HG02610 (cell line): ENCODE measurements at regions not wholly inside any gene's neighbourhood (a gene's known extent, or its start where the extent isn't known, plus 50 kb on each side); places are given as distances from the start of the nearest gene placed in this dataset.
"Not testable (repeated sequence)": the region's sequence is repeated elsewhere in the genome, so short reads cannot be mapped to it uniquely, and the experiment has no call there.

Experiments
- ATAC-seq: cut with Tn5 transposase; IDR thresholded peaks from one replicate; pipeline ENCODE4 v1.9.1; 2021; ENCODE audit warnings: mild to moderate bottlenecking, moderate library complexity; ENCODE audit not compliant: unreplicated experiment

DNA sequence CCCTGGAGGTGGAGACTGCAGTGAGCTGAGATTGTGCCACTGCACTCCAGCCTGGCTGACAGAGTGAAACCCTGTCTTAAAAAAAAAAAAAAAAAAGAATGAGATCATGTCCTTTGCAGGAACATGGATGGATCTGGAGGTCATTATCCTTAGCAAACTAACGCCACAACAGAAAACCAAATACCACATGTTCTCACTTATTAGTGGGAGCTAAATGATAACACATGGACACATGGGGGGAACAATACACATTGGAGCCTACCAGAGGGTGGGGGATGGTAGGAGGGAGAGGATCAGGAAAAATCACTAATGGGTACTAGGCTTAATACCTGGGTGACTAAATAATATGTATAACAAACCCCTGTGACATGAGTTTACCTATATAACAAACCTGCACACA lies 108.0 kb upstream of the FHL2 start:
- not testable (repeated sequence) for ATAC-seq

DNA sequence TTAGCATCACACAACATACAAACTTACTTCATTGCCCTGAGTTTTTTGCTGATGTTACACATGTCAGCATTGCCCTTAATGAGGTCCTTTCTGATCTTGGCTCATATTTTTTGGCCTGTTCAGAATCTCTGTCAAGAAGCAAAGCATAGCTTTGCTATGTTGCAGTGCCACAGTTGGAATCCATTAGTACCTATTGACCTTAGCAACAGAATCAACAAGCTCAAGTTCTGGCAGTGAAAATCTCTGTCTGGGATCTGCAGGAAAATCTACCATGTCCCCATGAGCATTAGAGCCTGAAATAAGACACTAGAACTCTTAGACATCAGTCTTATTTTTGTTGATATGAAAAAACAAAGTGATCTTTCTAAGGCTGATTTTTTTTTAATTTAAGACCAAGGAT lies 105.6 kb upstream of the FHL2 start:
- ATAC-seq: no peak

DNA sequence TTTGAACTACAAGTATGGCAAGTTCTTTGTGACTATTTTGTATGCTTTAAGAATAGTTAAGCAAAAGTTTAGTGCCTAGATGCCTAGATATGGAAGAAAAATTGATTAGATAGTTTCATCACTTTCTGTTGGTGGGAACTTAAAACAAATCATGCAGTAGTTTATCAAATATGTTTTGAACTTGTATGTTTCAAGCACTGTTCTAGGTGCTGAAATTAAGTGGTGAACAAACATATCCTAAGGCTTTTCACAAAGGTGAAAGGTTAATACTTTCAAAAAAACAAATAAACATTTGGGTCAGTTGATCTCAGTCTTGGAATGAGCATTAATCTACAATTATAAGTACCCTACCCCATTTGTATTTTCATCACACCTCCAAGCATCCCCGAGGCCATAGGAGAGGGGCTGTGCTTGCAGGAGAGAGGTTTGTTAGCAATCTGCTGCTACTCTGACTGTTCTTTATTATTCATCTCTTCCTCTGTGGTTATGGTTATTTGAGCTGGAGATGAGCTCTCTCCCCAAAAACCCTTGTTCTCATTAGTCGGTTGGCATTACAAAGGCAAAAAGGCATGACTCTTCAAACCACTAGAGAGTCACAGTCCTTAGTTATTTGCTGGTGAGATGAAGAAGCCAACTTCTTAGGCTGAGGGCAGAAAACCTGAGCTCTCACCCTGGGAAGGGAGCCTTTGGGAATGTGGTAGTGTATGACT lies 103.9 kb upstream of the FHL2 start:
- ATAC-seq: no peak

DNA sequence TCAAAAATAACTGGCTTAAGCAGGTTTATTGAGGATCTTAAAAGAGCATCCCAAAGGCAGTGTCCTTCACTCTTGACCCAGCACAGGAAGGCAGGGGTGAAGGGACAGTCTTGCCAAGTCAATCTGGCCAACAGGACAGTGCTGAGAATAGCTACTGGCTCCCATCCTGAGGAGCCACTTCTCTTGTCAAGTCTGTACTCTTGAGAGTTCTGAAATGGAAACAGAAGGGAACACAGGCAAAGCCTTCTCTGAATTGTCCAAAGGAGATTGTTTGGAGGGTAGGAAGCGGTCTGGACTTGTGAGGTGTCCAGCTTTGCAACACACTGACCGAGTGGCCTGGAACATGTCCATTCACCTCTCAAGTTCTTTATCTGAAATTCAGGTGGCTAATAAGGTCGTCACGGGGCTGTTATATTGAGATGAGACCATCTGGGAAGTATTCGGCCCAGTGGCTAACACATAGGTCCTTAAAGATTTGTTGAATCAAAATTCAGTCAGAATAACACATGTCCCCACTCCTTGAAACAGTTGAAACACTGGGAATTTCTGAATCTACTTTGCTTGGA lies 99.5 kb upstream of the FHL2 start:
- ATAC-seq: no peak

DNA sequence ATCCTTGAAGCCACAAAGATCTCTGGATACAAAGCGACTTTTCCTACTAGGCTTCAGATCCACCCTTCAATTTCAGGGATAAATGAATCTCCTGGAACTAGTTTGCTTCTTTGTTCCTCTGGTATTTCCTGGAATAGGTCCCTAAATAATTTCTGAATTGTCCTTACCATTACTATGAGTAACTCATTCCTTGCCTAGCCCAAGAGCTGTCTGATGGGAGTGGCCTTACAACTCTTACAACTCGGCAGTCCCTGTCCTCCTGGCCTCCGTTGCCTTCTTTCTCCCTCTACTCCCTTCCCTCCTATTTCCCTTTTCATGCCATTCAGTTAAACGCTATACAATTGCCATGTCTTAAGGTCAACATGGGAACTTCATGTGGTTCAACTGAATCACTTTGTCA lies 98.2 kb upstream of the FHL2 start:
- no peak for ATAC-seq

DNA sequence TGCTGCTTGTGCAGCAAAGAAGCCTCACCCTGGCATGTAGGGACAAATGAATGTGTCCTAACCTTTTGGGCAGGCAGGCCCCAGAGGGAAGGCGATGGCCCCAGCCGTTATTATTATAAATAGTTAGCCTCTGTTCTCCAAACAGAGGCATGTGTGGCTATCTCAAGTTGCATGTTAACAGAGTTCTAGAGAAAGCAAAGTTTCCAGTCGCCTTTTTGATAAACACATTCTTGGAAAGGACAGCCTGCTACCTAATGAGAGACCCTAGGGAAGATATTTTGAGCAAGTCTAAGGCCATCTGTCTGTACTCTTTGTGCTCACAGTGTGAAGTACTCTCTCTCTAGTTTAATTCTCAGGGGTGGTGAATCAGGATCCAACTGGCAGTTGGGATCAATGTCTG lies 97.4 kb upstream of the FHL2 start:
- ATAC-seq: no peak

DNA sequence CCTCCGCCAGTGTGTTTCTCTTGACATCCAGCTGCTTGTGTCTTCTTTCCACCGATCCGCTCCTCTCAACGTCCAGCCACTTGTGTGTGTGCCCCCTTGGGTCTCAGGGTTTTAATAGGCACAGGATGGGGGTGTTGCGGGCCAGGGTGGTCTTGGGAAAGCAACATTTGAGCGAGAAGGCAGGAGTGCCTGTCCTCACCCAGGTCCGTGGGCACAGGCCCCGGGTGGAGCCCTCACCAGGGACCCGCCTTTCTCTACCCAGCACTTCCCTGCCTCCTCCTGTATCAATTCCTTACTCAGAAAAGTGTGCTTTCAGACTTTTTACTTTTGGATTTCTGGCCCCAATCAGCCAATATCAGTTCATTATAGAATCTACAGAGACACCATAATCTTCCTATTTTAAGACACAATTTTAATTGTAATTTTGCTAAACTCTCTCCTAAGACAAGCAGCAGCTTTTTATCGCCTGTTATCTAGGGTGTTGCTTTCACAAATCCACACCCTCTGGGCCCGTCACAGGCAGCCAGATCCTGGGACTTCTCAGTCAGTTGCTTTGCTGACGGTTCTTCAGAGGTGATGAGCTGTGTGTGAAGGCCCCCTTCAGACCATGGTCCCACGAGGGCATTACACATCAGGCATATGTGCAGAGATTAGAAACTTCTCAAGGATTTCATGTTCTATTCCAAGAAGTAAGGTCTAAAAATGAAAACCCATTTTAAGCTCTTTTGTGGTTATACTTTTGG lies 96.0 kb upstream of the FHL2 start:
- no peak for ATAC-seq

DNA sequence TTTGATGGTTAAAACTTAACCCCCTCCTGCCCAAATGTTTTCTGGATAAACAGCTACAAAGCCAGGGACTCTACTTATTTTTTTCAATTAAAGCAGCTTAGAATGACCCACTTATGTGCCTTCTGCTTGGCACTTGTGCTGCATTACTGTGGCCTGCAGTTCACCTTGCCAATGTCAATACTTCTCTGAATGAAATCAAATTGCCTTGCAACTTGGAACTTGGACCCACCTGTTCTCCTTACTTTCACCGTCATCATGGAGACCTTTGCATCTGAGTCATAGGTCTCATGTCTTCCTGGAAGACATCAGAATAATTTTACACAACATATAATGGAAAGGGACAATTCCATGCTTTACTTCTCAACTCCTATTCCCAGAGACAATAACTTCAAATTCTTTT lies 92.1 kb upstream of the FHL2 start:
- no peak for ATAC-seq

DNA sequence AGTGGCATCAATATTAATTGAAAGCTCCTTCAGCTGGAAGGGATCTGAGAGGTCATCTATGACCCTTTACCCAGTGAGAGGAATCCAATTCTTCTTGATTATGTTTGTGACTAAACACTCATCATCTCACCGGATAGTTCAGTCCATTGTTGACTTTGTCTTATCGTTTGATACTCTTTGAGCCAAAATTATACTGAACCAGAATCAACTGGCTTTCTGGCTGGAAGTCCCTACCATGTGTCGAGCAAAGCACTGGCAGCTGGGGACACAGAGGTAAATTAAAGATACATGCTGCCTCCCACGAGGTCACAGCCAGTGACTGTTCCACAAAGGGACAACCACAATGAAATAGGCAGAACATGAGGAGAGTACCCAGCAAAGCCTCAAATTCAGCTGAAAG lies 91.4 kb upstream of the FHL2 start:
- no peak for ATAC-seq

DNA sequence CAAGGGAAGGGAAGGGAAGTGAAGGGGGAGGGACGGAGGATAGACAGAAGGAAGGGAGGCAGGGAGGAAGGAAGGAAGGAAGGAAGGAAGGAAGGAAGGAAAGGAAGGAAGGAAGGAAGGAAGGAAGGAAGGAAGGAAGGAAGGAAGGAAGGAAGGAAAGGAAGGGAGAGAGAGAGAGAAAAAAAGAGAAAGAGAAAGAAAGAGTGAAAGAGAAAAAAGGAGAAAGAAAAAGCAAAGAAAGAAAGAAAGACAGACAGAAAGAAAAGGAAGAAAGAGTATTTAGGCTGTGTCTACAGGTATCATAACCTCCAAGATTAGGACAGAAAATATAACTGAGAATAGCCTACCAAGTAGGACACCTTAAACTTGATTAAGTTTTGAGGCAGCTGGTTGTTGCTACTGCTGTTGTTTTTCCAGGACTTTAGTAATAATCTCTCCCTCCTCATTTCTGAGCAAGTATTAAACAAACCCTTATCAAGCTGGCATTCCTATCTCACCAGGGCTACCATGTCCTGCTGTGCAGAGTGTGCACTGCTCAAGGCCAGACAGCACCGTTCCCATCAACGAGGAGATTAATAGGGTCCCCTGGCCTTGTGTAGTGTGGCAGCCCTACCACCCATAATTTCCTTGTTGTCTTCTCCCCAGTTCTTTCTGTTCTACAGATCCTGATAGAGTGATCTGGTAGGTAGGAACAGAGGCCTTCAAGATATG lies 90.5 kb upstream of the FHL2 start:
- no peak for ATAC-seq

DNA sequence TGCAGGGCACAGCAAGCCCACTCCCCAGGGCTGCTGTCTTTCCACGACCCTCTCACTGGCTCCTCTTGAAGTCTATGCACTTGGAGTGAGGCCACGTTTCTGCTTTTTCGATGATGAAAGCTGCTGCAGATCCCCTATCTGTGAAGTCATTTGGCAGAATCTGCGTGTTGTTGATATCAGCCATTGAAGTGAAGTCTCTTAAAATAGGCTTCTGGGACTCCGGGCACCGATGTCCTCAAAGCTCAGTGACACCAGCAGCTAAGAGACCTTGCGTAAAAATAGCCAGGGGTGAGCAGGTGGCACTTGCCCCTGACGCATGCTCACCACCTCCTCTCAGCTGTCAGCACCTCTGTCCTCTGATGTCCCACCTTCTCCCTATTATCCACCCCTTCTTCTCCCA lies 89.4 kb upstream of the FHL2 start:
- no peak for ATAC-seq

DNA sequence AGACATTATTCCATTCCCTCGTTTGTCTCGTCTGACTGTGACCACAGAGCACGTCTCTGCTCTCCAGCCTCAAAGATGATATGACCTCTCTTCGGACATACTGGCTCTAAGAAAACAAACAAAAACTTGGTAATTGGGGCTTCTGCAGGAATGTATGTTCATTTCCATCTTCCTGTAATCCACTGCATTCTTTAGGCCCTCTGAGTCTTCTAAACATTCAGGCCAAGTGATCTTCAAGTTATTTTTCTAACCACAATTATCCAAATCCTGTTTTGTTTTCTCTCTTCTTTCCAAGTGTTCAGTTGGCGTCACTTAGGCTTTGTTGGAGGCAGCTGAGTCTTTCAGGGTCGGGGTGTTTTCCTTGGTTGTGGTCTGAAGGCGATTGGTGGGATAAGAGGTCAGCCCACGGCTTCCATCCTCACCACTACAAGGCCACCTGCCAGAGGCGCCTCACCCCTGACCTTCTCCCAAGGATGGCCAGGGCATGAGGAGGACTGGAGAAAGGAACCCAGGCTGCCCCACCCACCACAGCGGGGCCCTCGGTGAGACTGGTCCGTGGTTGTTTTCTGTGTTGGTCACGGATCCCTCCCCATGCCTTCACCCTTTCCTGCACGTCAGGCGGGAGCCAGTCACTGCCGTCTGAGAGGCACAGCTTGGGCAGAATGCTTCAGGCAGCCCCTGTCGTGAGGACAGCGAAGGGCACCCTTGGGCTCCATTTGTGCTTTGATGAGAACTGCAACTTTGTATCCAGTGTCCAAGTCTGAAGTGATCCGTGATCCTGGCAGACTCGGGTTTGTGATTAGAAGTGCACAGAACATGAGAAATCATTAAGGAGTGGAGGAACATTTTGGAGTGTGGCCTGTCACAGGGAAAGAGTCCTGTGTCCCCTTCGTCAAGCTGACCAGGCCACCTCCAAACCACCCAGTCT lies 88.6 kb upstream of the FHL2 start:
- ATAC-seq: no peak

DNA sequence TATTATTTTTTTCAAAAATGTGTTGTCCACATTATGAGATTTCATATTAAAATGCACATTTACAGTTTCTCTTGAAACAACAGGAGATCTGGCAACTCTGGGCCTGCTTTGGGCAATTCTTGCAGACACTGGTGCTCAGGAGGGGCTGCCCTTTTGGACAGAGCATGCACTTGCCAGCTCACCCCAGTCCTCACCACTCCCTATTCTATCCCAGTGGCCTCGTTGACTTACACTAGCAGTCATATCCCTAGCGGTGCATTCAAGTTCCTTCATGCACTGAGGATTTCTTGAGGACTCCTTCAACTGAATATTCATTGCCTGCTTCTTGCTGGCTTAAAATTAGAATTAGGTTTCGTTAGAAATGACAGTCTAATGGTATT lies 87.9 kb upstream of the FHL2 start:
- ATAC-seq: no peak

DNA sequence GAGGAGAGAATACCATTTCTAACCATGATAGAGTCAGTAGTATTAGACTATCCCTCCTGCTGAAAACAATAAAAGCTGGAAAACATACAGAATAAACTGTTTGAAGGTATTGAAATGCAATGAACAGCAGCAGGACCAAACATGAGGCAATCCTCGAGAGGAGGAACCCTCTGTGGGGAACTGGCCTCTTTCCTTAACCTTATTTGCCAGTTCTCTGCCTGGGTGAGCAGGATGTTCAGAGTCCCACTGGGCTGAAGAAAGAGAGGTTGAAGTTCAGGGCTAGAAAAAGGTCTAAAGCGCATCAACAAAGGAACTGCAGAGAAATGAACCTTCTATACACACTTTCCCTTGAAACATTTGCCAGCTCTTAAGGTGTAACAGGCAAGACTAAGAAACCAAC lies 79.8 kb upstream of the FHL2 start:
- no peak for ATAC-seq

DNA sequence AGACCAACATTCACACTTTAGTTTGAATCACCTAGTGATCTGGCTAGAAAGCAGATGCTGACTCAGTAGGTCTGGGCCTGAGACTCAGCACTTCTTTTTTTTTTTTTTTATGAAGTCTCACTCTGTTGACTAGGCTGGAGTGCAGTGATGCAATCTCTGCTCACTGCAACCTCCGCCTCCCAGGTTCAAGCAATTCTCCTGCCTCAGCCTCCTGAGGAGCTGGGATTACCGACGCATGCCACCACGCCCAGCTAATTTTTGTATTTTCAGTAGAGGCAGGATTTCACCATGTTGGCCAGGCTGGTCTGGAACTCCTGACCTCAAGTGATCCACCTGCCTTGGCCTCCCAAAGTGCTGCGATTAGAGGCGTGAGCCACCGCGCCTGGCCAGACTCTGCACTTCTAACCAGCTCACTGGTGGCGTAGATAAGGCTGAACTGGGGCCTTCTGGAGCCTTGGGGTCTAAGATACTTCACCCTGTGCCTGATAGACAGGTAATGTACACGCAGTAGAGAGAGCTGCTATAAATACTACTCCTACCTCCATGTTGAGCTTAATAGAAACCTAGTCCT lies 78.3 kb upstream of the FHL2 start:
- not testable (repeated sequence) for ATAC-seq

DNA sequence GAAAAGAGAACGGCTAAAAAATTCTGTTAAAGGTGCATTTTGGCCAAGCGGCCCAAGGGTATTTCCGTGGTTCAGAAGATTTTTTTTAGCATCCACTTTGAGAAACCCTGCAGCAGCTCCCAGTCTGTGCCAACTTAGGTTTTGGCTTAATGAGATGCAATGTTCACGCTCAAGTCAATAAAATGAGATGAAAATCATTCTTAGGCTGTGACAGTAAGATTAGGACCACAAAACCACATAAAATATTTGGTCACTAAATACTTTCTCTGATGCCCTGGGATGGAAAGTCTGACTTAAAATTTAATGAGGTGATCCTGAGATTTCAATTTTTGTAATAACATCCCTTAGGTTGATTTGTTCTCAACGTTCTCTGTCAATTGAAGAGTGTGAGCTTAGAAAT lies 74.2 kb upstream of the FHL2 start:
- ATAC-seq: no peak

DNA sequence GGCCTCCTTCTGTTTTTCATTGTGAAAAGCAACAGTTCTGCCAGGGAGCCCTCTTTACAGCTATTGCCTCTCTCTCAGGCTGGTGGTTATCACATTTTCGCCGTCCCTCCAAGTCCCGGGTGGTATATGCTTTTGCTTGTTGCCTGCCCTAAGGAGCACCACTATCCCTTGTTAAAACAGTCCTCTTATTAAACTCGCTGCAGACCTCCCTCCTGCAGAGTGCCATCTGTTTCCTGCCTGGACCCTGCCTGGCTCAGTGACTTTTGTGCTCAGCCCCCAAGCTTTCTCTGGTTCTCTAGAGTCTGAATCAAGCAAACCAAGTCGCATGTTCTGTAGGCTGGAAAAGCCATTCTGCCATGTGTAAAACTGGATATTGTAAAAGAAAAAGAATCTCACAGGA lies 72.1 kb upstream of the FHL2 start:
- no peak for ATAC-seq

DNA sequence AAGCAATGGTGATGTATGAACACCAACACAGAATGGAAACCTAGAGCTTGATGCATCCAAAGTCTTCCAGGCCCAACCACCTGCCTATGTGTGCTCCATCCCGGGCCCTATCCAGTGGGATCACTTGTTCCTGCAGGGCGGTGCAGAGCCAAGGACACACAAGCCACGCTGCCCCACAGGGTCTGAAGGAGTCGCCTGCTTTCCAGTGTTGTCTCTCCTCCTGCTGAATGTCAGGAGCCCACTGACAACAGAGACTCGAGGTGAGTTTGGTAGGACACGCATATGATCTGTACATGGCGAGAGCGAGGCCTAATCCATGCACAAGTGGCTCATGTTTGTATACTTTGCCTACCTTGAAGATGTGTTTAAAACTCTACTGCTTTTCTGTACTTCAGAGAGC lies 70.9 kb upstream of the FHL2 start:
- no peak for ATAC-seq

DNA sequence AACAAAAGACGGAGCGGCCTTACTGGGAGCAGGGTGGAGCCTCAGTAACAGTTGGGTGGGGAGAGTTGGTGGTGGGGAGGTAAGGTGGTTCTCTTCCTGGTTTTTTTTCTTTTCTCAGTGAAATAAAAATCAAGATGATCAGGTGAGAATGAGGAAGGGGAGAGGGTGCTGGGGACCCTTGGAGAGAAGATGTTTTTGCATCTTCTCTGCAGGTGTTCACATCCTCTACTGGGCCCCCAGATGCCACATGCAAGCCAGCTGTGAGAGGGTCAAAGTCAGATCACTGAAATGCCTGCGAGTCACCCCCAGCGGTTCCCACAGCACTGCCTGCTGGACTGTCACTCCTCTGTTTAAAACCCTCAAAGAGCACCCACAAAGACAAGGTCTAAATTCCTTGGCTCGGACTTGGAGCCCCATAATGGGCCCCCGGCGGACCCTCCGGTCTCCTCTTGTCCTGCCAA lies 69.8 kb upstream of the FHL2 start:
- no peak for ATAC-seq

DNA sequence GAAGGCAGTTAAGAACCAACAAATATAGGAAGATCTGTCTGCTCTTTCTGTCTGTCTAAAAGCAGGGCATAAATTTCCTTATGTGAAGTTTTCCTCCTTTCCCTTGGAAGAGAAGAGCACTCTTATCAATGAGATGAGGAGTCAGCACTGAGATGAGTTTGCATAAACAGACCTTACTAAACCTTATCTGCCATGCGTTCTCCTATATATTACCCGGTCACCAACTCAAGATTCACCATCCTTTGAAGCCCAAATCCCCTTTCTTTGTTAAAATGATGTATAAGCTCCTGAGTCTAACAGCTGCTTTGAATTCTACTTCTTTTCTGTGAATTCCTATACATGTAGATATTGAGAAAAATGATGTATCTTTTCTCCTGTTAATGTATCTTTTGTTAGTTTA lies 65.5 kb upstream of the FHL2 start:
- ATAC-seq: no peak
